CMK (cell line): ENCODE measurements at regions not wholly inside any gene's neighbourhood (a gene's known extent, or its start where the extent isn't known, plus 50 kb on each side); places are given as distances from the start of the nearest gene placed in this dataset.
"Not testable (repeated sequence)": the region's sequence is repeated elsewhere in the genome, so short reads cannot be mapped to it uniquely, and the experiment has no call there.

Source experiments
- DNase-seq: peaks from one replicate; pipeline ENCODE4 v3.0.0-alpha.2; 2010; ENCODE audit warnings: low read depth

DNA sequence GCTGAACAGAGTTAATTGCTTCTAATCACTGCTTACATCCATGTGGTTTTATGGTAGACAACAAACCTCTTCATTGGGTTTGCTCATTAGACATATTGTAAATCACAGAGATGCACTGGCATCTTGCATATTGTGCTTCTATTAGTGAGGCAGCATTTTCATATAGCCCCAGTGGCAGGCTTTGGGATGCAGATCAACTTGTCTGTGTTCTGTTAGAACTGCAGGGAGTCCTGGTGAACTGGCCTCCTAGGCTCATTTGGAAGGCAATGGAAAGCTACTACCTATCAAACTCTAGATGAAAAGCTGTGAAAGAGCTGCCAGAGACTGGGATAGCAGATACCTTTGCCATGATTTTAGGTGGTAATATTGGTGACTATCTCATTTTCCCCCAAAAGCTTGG lies 108.8 kb downstream of the NAA11 start:
- DNase-seq, result no peak

DNA sequence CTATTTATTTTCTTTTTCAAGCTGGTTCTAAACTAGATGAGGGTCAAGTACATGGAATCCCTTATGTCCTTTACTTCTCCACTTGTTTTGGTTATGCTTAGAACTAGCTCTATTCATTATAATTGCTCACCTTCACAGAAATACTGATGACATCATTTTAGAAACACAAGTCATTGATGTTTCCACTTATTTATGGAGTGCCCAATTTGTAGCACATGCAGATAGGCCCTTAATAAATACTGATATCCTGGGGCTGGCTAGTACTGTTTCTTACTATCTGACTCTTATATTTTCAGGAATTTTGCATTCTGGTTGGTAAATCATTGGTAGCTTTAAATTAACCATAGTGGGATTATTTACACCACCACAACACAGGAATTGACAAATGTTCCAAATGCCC lies 112.2 kb downstream of the NAA11 start:
- DNase-seq, result no peak

DNA sequence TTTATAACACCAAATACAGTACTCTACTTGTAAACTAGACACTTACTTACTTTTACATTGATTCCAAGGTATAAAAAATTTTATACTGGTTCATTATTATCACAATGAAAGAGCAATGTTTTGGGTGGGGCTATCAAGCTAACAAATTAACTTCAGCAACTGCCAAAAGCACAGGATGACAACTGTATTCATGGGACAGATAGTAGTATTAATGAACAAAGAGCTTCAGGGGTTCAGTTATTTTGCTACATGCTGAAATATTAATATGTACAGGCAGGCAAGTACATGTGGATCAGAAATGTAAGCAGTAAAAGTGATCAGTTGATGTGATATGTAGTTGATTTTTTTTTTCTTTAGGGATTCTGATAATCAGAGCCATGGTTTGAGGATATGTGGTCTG lies 112.9 kb downstream of the NAA11 start:
- DNase-seq, result no peak

DNA sequence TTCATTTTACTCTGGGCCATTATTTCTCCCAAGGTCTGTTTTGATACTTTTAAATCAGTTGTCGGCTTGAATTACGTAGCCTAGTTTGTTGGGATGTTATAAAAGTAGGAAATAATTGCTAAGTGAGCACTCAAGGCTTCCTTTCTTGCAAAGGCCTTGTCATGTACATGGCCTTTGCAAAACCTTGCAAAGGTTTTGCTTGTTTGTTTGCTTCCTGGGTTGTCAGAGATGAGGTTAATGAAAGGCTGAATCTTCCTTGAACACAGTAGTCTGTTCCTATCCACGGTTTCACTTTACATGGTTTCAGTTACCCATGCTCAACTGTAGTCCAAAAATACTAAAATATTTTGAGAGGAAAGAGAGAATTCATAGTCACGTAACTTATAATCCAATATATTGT lies 113.5 kb downstream of the NAA11 start:
- DNase-seq, result no peak

DNA sequence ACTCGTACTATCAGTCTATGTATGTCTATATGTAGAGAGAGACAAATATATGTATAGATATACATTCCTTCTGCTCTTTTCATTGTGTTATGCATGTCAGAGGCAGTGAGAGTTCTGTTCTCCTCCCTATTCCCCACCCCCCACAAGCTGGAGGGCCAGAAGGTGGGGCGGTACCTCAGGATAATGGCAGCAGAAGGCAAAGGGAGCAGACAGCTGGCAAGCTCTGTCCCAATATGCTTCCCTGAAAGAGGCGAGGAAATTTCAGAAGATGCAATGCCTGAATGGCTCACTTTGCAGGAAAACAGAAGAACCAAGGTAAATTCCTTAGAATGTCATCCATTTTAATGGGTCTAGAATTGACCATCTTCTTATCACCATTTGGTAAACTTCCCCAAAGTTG lies 114.4 kb downstream of the NAA11 start:
- DNase-seq, result no peak

DNA sequence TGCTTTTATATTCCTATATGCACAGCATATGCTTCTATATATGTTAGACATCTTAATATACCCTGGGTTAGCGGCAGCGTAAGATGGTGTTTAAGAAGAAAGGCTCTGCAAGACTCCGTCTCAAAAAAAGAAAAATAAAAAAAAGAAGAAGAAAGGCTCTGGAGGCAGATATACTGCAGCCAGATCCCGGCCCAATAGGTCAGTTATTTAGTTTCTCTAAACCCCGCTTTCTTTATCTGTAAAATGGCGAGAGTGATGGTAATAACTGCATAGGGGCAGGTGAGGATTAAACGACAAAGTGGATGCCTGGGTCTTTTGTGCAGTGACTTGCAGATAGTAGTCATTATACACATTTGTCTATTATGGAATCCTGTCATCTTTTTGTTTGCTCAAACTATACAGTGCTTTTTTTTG lies 115.2 kb downstream of the NAA11 start:
- no peak for DNase-seq

DNA sequence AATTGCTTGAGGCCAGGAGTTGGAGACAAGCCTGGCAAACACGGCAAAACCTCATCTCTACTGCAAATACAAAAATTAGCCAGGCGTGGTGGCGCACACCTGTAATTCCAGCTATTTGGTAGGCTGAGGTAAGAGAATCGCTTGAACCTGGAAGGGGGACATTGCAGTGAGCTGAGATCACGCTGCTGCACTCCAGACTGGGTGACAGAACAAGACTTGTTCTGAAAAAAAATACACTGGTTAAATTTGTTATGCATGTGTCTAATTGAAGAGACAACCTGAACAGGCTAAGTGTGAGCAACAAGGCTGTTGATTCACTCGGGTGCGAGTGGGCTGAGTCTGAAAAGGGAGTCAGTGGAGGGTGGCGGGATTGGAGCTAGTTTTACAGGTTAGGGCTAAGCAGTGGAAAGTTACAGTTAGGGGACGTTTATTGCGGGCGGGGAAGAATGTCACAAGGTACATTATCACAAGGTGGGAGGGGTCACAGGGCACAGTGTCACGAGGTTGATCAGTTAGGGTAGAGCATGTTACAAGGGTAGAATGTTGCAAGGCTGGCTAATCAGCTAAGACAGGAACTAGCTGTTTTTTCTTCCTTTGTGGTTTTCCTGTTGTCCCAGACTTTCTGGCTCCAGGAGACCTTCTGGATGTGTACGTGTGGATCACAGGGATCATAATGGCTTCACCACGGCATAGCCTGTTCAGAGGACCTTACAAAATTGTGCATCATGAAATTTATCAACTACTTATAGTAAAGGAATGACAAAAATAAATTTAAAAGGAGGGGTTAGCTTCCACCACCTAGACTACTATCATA lies 115.8 kb downstream of the NAA11 start:
- DNase-seq, result peak; percentile 92

DNA sequence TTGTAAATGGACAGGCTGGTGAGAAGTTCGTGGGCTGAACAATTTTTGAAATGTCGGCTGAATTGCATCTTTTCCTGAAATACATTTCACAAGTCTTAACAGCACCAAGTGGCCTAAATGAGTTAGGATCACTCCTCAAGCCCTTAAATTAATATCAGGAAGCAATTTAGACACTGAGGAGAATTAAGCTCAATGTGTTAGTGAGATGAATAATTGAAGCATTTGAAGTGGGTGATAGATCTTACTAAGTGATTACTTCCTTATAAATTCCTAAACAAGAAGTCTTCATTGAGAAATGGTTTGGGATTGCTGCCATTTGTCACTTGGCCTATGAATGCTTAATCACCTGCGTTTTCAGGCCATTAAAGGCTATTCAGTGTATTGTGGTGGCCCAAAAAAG lies 116.8 kb downstream of the NAA11 start:
- no peak for DNase-seq

DNA sequence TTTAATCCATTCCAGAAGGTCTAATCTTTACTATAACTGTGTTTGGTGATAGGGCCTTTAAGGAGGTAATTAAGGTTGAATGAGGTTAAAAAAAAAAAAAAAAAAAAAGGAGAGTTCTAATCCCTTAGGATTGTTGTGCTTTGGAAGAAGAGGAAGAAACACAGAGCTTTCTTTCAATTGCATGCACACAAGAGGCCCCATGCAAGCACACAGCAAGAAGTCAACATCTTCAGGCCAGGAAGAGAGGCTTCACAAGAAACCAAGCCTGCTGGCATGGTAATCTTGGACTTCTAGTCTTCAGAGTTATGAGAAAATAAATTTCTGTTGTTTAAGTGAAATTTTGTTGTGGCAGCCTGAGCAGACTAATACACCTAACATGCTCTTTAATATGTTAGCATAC lies 118.6 kb downstream of the NAA11 start:
- DNase-seq, result no peak

DNA sequence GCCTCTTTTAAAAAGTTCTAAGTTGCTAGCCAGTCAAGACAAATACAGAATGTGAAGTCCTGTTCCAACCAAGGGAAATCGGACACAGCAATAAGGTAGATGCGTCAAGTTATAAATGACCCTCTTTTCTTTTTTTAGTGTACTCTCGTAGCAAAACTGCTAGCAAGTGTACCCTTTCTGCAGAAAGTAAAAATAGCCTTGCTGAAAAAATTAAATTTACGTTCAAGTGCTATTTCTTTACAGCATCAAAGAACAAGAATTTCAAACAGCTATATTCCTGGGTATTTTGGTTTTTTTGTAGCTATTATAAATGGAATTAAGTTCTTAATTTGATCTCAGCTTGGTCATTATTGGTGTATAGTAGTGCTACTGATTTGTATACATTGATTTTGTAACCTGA lies 119.2 kb downstream of the NAA11 start:
- DNase-seq, result no peak

DNA sequence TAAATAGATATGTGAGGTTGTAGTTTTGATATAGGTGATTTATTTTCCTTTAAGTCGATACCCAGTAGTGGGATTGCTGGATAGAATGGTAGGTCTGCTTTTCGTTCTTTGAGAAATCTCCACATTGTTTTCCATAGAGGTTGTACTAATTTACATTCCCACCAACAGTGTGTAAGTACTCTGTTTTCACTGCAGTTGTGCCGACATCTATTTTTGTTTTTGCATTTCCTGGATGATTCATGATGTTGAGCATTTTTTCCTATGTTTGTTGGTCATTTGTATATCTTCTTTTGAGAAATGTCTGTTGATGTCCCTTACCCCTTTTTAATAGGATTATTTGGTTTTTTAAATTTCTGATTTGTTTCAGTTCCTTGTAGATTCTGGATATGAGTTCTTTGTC lies 120.7 kb downstream of the NAA11 start:
- DNase-seq, result no peak

DNA sequence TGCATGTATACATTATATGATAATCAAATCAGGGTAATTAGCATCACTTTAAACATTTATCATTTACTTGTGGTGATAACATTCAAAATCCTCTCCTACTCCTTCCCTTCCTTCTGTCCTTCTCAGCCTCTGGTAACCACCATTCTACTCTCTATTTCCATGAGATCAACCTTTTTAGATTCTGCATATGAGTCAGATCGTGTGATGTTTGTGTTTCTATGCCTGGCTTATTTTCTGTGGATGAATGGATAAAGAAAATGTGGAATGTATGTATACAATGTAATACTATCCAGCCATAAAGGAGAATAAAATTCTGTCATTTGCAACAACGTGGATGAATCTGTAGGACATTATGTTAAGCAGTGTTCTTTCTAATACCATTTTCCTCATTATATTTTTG lies 123.9 kb downstream of the NAA11 start:
- DNase-seq, result no peak

DNA sequence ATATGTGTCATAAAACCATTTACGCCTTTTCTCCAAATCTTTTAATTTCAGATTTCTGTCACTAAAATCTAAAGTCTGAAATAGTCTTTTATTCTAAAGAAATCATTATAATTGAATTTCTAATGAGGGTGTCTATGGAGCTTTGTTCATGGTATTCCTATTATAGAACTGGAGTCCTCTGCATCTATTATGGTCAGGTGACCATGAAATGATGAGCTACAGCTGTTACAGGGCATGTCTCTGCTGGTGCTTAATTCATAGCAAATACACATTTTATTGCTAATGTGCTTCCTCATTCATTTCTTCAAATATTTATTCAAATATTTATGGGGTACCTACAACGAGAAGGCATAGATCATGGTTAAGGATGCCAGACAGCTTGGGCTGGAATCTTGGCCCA lies 126.1 kb downstream of the NAA11 start:
- DNase-seq, result no peak

DNA sequence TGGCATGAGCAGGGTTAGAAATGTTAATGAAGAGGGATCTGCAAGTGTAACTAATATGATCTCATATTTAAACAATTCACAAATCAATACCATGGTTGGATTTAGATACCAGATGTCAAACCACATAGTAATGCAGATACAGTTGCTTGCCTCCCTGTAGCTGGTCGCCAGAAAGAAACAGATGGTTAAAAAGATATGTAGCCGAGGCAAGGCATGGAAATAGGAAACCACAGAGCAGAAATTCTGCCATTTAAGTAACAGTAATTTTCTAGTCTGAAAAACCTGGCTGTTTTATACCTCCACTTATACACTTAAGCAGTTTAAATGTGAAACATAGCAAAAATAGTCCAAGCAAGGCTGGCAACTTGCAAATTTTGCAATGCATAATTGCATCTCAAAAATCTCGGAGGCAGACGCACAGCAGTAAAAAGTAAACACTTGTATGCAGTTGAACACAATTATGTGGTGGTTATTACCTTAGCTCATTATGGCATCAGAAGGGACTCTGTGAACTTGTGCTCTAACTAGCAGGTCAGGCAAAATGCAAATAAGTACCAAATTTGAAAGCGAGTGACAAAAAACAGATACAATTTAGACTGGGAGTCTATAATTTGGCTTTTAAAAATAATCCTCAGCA lies 126.8 kb downstream of the NAA11 start:
- DNase-seq, result peak; percentile 78

DNA sequence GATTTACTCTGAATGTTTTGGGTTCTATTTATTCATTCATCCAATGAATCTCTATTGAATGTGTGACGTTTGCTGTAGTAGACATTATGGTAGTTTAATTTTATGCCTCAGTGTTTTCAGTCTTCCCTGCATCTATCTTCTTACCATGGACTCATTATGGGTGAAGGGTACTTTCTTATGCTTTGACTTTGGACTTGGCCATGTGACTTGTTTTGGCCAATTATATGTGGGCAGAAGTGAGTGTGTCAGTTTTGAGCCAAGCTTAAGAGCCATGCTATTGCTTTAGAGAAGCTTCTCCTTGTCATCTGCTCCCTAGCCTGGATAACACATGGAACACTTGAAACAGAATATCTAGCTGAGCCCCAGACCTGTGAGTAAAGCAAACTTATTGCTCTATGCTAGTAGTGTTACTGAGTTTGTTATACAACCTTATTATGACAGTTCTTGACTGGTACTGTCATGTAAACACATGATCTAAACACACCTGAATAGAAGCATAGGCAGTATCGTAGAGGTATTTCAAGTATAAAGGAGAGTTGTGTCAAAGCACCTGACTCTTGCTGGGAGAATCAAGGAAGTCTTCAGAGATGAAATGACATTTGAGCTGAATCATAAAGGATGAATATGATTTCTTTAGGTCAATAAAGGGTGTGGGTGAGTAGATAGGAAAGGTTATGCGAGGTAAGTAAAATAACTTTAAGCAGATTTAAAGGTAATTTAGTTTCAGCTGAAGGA lies 128.4 kb downstream of the NAA11 start:
- no peak for DNase-seq

DNA sequence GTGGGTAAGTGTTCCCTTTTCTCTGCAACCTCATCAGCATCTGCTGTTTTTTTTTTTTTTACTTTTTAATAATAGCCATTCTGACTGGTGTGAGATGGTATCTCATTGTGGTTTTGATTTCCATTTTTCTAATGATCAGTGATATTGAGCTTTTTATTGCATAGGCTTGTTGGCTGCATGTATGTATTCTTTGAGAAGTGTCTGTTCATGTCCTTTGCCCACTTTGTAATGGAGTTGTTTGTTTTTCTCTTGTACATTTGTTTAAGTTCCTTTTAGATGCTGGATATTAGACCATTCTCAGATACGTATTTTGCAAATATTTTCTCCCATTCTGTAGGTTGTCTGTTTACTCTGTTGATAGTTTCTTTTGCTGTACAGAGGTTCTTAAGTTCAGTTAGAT lies 134.6 kb downstream of the NAA11 start:
- not testable (repeated sequence) for DNase-seq

DNA sequence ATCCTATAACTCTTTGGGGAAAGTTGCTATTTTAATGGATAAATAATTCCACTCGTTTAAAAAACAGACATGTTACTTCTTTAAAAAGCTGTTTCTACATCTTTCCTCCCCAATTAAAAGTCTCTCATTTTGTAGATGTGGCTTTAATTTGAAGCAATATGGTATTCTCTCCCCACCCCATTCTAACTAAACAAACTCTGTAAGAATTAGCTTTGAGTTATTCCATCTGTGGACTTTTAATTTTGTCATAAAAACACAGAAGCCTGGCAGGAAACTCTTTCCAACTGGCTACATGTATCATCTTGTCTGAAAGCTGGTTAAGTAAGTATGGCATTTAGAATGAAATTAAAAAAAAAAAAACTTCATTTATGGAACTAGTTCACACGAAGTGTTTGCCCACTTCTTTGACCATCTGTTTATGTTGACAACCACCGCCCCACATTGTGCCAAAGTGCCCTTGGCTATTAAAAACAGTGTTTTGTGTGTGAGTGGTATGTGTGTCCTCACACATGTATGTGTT lies 140.3 kb downstream of the NAA11 start:
- no peak for DNase-seq

DNA sequence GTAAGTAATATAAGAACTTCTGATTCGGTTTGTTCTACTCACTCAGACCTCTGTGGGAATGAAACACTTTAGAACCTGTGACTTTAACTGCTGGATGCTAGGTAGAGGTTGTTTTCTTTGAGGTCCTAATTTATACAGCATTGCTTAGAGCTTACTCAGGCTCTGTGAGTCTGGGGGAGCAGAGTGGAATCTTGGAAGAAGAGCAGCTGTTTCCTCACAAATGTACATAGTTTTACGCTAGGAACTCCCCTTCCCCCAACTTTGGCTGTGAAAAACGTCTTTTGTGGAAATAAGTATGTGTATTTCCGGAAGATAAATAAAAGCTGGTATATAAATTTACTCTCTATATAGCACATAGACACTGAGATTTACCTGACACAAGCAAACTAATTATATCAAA lies 141.4 kb downstream of the NAA11 start:
- no peak for DNase-seq

DNA sequence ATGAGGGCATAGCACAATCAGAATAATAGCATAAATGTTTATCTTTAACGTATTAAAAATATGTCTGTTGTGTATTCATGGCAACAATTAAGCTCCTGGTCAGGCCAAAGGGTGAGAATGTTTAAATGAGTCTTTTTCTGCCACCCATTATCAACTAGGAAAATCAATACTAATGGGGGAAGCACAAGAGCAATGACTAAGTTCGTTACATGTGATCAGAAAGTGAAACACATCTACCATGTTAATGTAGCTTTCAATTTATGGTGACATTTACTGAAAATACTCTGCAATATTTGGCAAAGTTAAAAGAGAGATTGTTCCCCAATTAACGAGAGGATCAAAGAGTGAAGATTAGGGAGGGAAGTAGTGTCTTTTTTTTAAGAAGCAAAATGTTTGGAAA lies 143.7 kb downstream of the NAA11 start:
- no peak for DNase-seq

DNA sequence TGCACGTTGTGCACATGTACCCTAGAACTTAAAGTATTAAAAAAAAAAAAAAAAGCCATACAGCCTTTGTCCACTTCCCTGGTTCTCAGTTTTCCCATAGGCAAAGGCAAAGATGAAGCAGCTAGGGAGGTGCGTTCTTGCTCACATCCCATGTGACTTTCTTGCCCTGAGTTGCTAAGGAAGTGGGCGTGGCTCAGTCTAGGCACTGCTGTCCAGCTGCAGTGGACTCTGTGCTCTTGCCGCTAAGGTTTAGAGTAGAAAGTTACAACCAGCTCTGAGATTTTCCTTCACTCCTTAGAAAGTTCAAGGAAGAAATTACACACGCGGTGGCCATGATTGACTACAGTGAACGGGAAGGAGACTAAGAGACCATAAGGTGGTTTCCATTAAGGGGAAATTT lies 144.7 kb downstream of the NAA11 start:
- no peak for DNase-seq

DNA sequence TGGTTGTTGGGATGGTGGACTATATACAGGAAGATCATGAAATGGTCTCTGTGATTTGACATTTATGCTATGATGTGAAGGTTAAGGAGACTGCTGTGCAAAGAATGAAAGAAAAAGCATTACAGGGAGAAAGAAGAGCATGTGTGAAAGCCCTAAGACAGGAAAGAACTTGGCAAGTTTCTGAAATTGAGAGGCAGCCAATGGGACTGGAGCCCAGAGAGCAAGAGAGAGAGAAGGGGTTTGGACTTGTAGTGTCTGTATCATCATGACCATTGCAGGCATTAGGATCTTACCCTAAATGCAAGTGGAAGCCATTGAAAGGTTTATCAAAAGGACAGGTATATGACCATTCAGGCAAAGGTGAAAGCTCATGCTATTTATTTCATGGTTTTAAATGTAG lies 147.1 kb downstream of the NAA11 start:
- DNase-seq, result no peak

DNA sequence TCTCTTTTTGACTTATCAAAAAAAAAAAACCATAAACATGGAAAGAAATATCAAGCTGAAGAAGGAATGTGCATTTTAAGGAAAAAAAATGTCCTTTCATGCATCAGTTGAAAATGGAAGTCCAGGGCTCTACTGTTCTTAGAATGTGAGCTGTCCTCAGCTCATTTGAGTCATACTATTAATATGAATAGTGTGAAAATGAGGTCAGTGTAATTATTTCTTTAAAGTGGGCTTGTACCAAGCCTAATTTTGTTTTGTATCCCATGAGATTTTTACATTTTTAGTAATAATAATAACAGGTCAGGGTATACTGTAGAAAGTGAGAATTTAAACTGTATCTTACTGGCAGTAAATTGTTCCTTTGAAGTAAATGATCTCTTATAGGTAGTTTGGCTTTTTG lies 148.5 kb downstream of the NAA11 start:
- DNase-seq, result no peak

DNA sequence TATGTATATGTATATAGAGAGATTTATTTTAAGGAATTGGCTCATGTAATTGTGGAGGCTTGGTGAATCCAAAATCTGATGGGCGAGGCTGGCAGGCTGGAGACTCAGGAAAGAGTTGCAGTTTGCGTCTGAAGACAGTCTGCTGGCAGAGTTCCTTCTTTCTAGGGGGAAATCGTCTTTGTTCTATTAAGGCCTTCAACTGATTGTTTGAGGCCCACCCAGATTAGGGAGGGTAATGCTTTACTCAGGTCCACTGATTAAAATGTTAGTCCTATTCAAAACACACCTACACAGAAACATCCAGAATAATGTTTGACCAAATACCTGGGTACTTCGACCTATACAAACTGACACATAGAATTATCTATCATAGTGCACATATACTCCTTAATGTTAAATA lies 149.5 kb downstream of the NAA11 start:
- DNase-seq, result no peak
